Calu3 (cell line): ENCODE measurements at regions not wholly inside any gene's neighbourhood (a gene's known extent, or its start where the extent isn't known, plus 50 kb on each side); places are given as distances from the start of the nearest gene placed in this dataset.

ENCODE experiments used
- BruUV-seq: library from RNA; stranded (reverse); fragments of 400-500 nt; replicated peaks from 2 replicates; lab custom pipeline; 2021; lab: Mats Ljungman, UMichigan
- CTCF ChIA-PET: fragments of 300-600 bp; sonication (Branson Sonifier 250); formaldehyde crosslinking; loops from one replicate; lab custom pipeline; 2022; ENCODE audit warnings: antibody characterized with exemption; lab: Charles Lee
- DNase-seq: peaks from one replicate; pipeline ENCODE4 v3.0.0; 2022
- H3K27ac Mint-ChIP-seq: one replicate; pipeline ENCODE4 v1.8.0; 2022; ENCODE audit warnings: mixed read lengths; ENCODE audit not compliant: unreplicated experiment
- H3K27me3 Mint-ChIP-seq: one replicate; pipeline ENCODE4 v1.8.0; 2022; ENCODE audit warnings: mixed read lengths; ENCODE audit not compliant: unreplicated experiment
- H3K36me3 Mint-ChIP-seq: one replicate; pipeline ENCODE4 v1.8.0; 2022; ENCODE audit warnings: mild to moderate bottlenecking, moderate library complexity, mixed read lengths; ENCODE audit not compliant: insufficient read depth, unreplicated experiment
- H3K4me1 Mint-ChIP-seq: one replicate; pipeline ENCODE4 v1.8.0; 2022; ENCODE audit warnings: mild to moderate bottlenecking, low read depth, mixed read lengths; ENCODE audit not compliant: unreplicated experiment
- H3K4me3 Mint-ChIP-seq: one replicate; pipeline ENCODE4 v1.8.0; 2022; ENCODE audit warnings: mild to moderate bottlenecking, low read depth, moderate library complexity, mixed read lengths; ENCODE audit not compliant: unreplicated experiment
- H3K9me3 Mint-ChIP-seq: one replicate; pipeline ENCODE4 v1.8.0; 2022; ENCODE audit warnings: low read depth, mixed read lengths; ENCODE audit not compliant: unreplicated experiment
- intact Hi-C: fragments of 100-400 bp; cut with micrococcal nuclease; formaldehyde crosslinking; loops from one replicate; pipeline ENCODE4 v1.10.0; 2022; ENCODE audit not compliant: unreplicated experiment
- TF ChIP-seq, protein P1 (sequence below): fragments of 200-600 bp; IDR thresholded peaks from one replicate; pipeline ENCODE4 v1.8.0; 2022; ENCODE audit warnings: antibody characterized with exemption; ENCODE audit not compliant: unreplicated experiment

DNA sequence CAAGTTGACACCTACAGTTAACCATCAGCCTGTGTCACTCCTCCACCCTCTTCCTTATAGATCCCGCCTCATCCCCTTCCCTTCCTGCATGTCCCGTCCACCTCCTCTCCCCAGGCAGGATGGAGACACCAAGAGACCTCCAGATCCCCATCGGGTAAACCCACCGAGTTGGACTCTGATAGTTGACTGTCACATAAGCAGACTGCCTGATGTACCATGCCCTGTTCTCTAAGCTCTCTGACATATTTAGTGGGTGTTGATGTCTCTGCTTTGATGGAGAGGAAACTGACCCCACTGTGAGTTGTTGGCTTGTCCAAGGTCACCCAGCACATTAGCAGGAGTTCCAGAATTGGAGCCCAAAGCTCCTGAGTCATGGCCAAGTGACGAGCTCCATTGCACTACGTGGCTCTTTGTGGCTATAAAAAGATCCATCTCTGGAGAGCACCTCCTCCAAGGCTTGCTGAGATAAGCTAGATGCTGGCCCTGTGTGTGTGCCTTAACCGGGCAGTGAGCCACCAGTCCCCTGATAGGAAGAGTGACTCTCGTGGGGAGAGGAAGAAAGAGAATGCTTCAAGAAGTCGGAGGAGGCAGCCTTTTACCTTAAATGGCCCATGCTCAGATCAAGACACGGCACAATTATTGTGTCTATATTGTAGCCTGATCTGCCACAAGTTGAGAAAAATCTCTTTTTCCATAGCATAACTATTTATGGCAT, 236.0 kb upstream of the ECI2 start:
- CTCF ChIA-PET: no interaction called here
- Mint-ChIP-seq H3K27ac (no peak overlapping the region), H3K36me3 (no peaks in the 10 kb centered on the region), H3K4me3 (no peak overlapping the region), H3K4me1 (peaks cover 7% of the 10 kb centered on the region), H3K27me3 (no peaks in the 10 kb centered on the region), H3K9me3 (no peaks in the 10 kb centered on the region)
- TF ChIP-seq, protein P1, sequence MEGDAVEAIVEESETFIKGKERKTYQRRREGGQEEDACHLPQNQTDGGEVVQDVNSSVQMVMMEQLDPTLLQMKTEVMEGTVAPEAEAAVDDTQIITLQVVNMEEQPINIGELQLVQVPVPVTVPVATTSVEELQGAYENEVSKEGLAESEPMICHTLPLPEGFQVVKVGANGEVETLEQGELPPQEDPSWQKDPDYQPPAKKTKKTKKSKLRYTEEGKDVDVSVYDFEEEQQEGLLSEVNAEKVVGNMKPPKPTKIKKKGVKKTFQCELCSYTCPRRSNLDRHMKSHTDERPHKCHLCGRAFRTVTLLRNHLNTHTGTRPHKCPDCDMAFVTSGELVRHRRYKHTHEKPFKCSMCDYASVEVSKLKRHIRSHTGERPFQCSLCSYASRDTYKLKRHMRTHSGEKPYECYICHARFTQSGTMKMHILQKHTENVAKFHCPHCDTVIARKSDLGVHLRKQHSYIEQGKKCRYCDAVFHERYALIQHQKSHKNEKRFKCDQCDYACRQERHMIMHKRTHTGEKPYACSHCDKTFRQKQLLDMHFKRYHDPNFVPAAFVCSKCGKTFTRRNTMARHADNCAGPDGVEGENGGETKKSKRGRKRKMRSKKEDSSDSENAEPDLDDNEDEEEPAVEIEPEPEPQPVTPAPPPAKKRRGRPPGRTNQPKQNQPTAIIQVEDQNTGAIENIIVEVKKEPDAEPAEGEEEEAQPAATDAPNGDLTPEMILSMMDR: no peak
- intact Hi-C loops: no loop called here
- no TSS peak for BruUV-seq
- no peak for DNase-seq

DNA sequence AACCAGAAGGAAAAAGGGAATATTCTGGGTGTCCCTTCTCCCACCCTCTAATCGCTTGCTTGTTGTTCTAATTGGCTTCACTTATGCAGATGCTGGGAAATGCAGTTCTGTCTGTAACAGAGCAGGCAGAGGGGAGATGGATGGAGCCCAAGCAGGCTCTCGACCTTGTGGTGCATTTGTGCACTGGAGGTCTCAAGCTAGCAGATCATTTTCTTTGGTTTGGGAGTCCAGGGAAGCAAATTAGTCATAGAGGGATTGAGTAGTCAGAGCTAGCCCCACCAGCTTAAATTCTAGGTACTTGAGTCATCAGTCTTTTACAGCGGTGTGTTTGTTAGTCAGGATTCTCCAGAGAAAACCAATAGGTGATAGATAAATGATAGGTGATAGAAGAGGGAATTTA, 234.7 kb upstream of the ECI2 start:
- Mint-ChIP-seq H3K36me3 (no peaks in the 10 kb centered on the region), H3K4me1 (peaks cover 7% of the 10 kb centered on the region), H3K27me3 (no peaks in the 10 kb centered on the region), H3K9me3 (no peaks in the 10 kb centered on the region), H3K4me3 (no peak overlapping the region), H3K27ac (no peak overlapping the region)
- CTCF ChIA-PET: no interaction called here
- BruUV-seq: no TSS peak
- TF ChIP-seq, protein P1: no peak
- no peak for DNase-seq
- intact Hi-C loops: no loop called here

DNA sequence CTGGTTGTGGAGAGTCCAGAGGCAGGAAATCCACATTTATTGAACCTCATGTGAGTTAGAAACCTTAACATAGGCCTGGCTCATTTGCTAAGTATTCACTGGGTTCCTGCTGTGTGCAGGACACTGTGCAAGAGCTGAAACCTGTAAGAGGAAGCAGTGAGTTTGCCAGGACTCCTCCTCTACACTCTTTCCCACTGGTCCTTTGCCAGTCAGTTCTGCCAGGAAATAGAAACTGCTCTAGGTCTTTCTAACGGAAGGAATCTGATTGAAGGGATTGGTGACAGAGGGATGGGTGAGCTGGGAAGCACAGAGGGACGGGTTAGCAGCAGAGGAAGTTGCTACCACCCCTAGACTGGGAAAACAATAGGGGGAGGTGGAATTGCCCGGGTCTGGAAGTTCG, 234.2 kb upstream of the ECI2 start:
- TF ChIP-seq, protein P1: no peak
- Mint-ChIP-seq H3K27ac (no peak overlapping the region), H3K9me3 (no peaks in the 10 kb centered on the region), H3K36me3 (no peaks in the 10 kb centered on the region), H3K4me3 (no peak overlapping the region), H3K4me1 (peaks cover 7% of the 10 kb centered on the region), H3K27me3 (no peaks in the 10 kb centered on the region)
- no peak for DNase-seq
- CTCF ChIA-PET: no interaction called here
- BruUV-seq: no TSS peak
- intact Hi-C loops: no loop called here

DNA sequence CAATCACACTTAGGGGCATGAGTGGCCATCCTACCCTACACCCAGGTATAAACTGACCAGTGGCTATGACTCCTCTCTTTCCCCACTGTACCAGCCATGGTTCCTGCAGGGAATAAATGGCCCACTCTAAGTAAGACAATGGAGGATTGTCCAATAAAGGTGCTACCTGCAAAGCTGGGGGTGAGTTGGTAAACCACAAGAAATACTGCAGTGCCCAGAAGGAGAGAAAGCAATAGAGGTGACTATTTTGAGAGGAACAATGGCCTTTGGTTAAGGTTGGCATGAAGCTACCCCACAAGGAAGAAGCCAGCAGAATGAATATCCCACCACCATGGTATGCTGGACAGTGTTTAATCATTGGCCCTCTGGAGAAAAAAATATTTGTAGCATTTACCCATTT, 233.3 kb upstream of the ECI2 start:
- H3K27me3 Mint-ChIP-seq: no peaks in the 10 kb centered on the region
- H3K9me3 Mint-ChIP-seq: no peaks in the 10 kb centered on the region
- H3K27ac Mint-ChIP-seq: no peak overlapping the region
- intact Hi-C loops: no loop called here
- BruUV-seq: no TSS peak
- no peak overlapping the region for H3K4me3 Mint-ChIP-seq
- CTCF ChIA-PET: interaction anchor here (0.9 kb wide), 1 partner anchor 17 kb away, joined by 4 read pairs; no protein-coding TSS in a partner anchor
- DNase-seq: no peak
- peaks cover 7% of the 10 kb centered on the region for H3K4me1 Mint-ChIP-seq
- TF ChIP-seq, protein P1: no peak
- H3K36me3 Mint-ChIP-seq: no peaks in the 10 kb centered on the region
